ENCODE measurements at regions not wholly inside any gene's neighbourhood (a gene's known extent, or its start where the extent isn't known, plus 50 kb on each side); places are given as distances from the start of the nearest gene placed in this dataset.

GRCh38 chr22:44408829-44409192, 89.2 kb downstream of the RTL6 start:
- TF ChIP-seq TAF1 (IDR thresholded peaks at IDR 0.05; ENCODE audit: borderline replicate concordance, low read depth, low read length) = no peak
- TF ChIP-seq, protein P1, sequence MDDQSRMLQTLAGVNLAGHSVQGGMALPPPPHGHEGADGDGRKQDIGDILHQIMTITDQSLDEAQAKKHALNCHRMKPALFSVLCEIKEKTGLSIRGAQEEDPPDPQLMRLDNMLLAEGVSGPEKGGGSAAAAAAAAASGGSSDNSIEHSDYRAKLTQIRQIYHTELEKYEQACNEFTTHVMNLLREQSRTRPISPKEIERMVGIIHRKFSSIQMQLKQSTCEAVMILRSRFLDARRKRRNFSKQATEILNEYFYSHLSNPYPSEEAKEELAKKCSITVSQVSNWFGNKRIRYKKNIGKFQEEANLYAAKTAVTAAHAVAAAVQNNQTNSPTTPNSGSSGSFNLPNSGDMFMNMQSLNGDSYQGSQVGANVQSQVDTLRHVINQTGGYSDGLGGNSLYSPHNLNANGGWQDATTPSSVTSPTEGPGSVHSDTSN (IDR thresholded peaks at IDR 0.05) = no peak
- TF ChIP-seq FOXJ3 (CRISPR knock-in tag; IDR thresholded peaks at IDR 0.05) = no peak
- TF ChIP-seq CTCF (IDR thresholded peaks at IDR 0.05) = no peak
- TF ChIP-seq RXRA (IDR thresholded peaks at IDR 0.05; ENCODE audit: borderline replicate concordance, low read depth) = no peak
- TF ChIP-seq RFX5 (IDR thresholded peaks at IDR 0.05; ENCODE audit: low read length) = no peak
- TF ChIP-seq, protein P2, sequence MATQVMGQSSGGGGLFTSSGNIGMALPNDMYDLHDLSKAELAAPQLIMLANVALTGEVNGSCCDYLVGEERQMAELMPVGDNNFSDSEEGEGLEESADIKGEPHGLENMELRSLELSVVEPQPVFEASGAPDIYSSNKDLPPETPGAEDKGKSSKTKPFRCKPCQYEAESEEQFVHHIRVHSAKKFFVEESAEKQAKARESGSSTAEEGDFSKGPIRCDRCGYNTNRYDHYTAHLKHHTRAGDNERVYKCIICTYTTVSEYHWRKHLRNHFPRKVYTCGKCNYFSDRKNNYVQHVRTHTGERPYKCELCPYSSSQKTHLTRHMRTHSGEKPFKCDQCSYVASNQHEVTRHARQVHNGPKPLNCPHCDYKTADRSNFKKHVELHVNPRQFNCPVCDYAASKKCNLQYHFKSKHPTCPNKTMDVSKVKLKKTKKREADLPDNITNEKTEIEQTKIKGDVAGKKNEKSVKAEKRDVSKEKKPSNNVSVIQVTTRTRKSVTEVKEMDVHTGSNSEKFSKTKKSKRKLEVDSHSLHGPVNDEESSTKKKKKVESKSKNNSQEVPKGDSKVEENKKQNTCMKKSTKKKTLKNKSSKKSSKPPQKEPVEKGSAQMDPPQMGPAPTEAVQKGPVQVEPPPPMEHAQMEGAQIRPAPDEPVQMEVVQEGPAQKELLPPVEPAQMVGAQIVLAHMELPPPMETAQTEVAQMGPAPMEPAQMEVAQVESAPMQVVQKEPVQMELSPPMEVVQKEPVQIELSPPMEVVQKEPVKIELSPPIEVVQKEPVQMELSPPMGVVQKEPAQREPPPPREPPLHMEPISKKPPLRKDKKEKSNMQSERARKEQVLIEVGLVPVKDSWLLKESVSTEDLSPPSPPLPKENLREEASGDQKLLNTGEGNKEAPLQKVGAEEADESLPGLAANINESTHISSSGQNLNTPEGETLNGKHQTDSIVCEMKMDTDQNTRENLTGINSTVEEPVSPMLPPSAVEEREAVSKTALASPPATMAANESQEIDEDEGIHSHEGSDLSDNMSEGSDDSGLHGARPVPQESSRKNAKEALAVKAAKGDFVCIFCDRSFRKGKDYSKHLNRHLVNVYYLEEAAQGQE (IDR thresholded peaks at IDR 0.05; ENCODE audit: low read depth, low read length) = no peak
- TF ChIP-seq, protein P3, sequence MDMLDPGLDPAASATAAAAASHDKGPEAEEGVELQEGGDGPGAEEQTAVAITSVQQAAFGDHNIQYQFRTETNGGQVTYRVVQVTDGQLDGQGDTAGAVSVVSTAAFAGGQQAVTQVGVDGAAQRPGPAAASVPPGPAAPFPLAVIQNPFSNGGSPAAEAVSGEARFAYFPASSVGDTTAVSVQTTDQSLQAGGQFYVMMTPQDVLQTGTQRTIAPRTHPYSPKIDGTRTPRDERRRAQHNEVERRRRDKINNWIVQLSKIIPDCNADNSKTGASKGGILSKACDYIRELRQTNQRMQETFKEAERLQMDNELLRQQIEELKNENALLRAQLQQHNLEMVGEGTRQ (IDR thresholded peaks at IDR 0.05; ENCODE audit: borderline replicate concordance, low read depth, low read length) = no peak
- TF ChIP-seq POLR2AphosphoS5 (IDR thresholded peaks at IDR 0.05; ENCODE audit: low read depth, low read length) = no peak
- no peak for TF ChIP-seq JUND (IDR thresholded peaks at IDR 0.05)
- TF ChIP-seq FOSL2 (IDR thresholded peaks at IDR 0.05; ENCODE audit: borderline replicate concordance, low read depth) = no peak

Data from SK-N-SH (cell line).